C4-2B (cell line): ENCODE measurements at regions not wholly inside any gene's neighbourhood (a gene's known extent, or its start where the extent isn't known, plus 50 kb on each side); places are given as distances from the start of the nearest gene placed in this dataset.

ENCODE experiments used
- CTCF ChIP-seq: fragments of 450-650 bp; conservative IDR thresholded peaks from 2 replicates; pipeline ENCODE4 v1.5.1; 2017; ENCODE audit warnings: mild to moderate bottlenecking
- ZFX ChIP-seq: fragments of 450-650 bp; IDR thresholded peaks from 2 replicates; pipeline ENCODE4 v1.6.1; 2017

- TF ChIP-seq CTCF (no peak), ZFX (no peak)
These were observed 871.8 kb downstream of the SLC4A3 start for GRCh38 chr2:220499225-220499624.
